ENCODE measurements at regions not wholly inside any gene's neighbourhood (a gene's known extent, or its start where the extent isn't known, plus 50 kb on each side); places are given as distances from the start of the nearest gene placed in this dataset.

- DNase-seq, result no peak
Observed at GRCh38 chr5:116361979-116362577, 212.5 kb downstream of the SEMA6A start.

- no peak for DNase-seq
Observed at GRCh38 chr5:116361171-116361967, 213.3 kb downstream of the SEMA6A start.

DNA sequence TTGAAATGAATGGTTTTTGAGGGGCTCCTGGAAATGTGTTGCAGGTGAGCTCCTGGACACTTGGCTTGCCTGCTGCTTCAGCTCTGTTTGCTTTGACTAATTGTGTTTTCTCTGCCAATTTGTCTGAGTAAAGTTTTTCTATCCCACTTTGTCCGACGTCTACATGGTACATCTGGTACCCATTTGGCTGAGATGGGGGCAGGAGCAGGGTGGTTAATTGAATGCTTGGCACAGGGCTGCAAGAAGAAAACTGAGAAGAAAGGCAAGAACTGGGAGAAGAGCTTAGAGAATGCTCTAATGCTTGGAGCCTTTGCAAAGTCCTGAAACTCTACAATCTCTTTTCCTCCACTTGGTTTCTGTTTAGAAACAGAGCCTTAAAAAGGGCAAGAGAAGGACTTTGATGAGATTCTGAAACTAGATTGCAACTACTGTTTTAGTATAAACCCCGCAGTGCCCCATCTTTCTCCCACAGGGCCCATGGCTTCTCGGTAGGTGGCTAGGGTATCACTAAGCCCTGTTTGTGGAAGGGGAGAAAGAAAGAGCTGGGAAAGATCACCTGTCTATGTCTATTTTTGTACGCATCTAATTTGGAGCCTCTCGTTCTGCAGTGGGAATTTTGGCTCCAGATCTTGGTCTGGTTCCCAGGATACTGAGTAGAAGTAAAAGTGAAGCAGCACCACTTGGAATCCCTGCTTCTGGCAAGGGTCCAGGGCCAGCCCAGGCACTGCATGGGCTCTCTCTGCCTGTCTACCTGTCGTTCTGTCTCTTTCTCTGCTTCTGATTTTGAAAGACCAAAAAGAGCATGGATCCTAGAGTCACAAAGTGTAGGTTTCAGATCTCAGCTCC, 214.4 kb downstream of the SEMA6A start:
- peak; percentile 22 for DNase-seq

DNA sequence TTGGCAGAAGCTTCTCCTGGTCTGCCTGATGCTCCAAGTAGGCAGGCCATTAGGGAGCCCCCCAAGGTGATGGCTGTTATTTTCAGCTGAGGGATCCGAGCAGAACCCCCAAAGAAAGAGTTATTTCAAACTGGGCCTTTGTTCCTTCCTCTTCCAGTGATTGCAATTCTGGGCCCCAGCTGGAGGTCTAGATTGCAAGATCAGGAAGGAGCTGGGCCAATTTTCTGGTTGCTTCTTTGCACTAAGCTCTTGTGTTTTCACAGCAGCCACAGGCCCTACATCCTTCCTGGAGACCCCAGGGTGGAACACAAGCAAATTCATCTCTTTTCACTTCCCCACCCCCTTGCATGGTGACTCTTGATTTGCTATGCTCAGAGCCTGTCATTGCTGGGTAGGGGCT, 215.0 kb downstream of the SEMA6A start:
- DNase-seq, result no peak

- no peak for DNase-seq
Observed at GRCh38 chr5:116358911-116359418, 215.7 kb downstream of the SEMA6A start.

- no peak for DNase-seq
Observed at GRCh38 chr5:116358015-116358523, 216.6 kb downstream of the SEMA6A start.

DNA sequence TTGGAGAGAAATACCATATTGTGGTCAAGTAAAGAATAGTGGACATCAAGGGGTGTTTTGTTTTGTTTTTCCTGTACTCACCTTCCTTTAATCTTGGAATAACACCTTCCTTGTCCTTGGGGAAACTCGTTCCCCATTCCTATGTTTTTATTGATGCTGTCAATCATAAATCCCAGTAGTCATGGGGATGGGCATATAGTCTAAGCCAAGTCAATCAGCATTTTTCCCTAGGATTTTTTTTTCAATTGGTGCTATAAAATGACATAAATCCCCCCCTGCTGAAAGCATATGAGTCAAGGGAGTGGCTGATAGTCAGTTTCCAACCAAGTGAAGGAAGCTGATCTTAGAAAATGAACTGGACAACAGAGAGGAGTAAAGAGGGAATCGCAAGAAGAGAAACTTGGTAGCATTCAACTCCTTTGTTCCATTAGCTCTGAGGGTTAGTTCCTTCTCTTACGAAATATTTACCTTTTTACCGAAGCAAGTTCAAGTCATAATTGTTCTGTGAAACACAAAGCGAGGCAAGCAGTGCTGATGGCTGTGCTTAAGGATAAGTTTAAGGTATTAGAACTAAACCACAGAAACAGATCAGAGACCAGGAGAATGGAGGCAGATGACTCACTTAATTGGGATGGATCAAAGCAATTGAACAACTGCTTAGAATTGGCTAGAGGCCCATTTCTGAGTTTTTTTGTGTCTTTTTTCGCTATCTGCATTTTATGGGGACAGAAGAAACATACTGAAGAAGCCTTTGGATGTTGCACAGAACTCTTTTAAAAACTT, 218.6 kb downstream of the SEMA6A start:
- no peak for DNase-seq

DNA sequence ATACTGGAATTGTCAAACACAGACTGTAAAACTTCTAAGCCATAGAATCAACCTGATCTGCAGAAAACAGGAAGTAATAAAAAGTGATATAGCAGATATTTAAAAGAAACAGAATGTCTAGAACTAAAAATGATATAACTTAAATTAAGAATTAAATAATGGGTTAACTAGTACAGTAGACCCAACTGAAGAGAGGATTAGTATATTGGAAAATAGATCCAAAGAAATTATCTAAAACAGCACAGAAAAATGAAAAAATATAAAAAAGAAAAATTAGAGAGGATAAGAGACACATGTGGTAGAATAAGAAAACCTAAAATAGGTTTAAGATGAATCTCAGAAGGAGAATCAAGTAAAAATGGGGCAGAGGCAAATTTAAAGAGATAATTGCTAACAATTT, 219.9 kb downstream of the SEMA6A start:
- DNase-seq, result no peak

- DNase-seq, result no peak
Observed at GRCh38 chr5:116347657-116348056, 227.0 kb downstream of the SEMA6A start.

DNA sequence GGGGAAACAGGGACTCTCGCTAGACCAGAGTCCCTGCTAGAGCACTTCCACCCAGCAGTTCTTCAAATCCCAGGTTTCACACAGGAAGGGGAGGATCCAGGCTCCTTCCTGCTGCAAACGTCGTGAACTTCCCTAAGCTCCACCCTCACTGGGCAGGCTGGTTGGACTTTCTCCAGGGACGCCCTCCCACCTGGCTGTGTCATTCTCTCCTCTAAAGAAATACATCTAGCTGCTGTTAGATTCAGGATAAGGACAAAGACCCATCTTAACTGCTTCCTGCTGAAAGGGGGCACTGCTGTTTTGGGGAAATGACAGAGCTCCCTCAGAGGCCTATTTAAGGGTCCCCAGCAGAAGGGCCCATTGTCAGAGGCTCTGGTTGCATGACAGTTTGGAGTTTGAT, 230.7 kb downstream of the SEMA6A start:
- no peak for DNase-seq
